CMK (cell line): ENCODE measurements at regions not wholly inside any gene's neighbourhood (a gene's known extent, or its start where the extent isn't known, plus 50 kb on each side); places are given as distances from the start of the nearest gene placed in this dataset.

Experiments used
- DNase-seq: peaks from one replicate; pipeline ENCODE4 v3.0.0-alpha.2; 2010; ENCODE audit warnings: low read depth

DNA sequence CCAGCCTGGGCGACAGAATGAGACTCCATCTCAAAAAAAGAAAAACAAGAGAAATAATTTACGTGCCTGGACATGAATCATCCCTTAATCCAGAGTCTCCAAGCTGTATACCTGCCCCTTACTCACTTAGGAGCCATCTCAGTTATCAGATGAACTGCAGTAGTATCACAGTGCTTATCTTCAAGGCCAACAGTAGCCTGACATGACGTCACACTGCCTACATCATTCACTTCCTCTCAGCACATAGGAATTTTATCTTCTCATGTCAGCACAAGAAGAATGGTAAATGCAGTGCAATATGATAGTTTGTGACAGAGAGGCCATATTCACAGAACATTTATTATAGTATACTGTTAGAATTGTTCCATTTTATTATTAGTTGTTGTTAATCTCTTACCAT, 216.6 kb downstream of the SS18 start:
- no peak for DNase-seq

DNA sequence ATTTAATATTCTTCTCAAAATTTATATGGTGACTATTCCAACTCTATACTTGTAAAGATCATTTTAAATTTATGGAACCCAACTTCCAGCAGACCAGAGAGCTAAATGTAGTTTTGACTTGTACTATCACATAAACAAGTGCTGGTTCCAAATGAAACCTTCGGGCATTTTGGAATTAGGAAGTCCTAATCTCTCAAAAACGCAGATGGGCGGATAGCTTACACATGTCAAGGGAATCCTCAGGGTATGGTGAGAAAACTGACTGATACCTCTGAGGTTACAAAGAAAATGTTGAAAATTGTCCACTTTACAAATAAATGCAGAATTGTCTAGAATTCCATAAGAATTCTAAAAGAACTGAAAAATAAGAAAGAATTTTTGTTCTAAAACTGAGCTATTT, 224.1 kb downstream of the SS18 start:
- DNase-seq = no peak

DNA sequence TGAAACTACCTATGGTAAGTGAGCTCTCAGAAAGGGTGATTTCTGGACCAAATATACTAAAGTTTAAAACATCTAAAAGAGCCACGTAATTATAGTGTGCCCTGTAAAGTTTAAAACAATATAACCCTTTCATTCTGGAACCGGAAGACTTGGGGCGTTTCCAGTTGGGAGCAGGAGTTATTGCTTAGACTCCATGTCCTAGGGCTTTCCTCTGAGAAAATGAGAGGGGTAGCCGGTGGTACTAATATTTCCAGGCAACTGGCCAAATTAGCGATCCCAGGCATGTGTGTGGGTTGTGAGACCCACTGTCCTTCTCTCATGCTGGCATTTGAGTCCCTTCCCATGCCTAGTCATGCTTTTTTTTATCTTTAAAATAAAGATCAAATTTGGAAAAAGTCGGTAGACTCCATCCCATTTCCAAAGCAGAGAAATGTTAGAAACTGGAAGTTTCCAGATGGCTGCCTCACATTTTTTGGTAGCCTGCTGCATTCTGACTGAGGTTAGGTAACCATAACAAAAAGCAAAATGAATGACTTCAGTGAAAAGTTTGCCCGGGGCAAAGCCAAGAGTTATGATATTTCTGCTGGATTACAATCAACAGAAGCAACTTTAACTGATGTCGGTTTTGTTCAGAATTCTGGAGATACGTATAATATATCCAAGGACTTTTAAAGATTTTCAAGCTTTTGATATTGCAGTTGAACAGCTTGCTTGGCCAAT, 227.4 kb downstream of the SS18 start:
- no peak for DNase-seq

DNA sequence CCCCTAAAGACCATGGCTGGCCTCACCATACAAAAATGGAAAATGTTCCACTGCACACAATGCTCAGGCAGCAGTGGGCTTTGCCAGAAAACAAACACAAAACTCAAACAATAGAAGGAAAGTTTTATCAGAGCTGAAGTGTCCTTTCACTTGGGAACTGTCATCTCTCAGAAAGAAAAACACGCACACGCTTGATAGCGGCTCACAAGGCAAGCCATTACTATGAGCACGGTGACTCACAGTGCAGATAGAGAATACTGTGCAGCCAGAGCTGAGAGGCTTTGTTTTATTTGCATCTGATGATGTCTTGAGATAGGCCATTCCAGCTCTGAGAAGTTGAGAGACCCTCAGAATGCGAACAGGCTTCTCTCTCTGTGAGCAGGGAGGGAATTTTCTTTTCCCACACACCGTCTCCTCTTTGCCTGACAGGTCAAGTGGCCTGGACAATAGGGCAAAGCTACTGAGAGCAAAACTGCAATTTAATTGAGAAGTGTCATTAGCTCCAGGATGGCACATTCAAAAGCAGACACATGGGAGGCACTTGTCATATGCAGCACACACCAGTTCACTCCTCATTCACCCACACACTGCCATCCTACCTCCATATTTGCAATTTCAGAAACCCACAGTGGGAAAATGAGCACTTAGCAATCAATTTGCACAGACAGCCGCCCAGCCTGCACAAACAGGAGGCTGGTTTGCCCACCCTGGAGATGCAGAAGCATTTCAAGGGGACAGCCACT, 236.6 kb downstream of the SS18 start:
- no peak for DNase-seq

DNA sequence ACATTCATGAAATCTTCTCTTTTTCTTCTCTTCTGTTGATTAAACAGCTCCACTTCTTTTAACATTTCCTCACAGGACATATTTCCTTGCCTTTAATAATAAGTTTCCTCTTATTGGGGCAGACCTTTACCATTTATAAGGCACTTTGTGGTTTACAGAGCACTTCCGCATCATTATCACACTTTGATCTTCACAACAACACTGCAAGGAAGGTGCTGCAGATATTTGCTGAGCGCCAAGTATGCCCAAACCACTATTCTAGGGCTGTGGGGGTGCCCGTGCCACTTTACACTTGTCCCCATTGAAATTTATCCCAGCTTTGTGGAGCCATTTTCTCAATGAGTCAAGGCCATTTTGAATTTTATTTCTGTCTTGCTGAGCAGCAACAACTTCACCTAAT, 246.6 kb downstream of the SS18 start:
- DNase-seq = no peak

DNA sequence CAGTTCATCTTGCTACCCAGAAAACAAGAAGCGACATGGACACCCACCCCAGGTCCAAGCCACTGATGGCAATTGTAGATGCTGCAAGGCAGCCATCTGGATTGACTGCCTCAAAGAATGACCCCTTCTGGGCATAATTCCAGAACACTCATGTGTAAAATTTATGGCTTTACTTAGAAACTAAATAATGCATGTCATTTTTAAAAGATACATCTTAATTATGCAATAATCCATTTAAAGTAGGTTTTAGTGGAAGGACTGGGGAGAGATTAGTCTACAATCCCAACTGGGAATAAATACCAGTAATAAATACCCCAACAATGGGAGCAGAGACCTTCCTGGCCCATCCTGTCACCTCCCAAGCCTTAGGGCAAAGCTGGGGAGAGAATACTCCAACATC, 247.7 kb downstream of the SS18 start:
- DNase-seq = no peak

DNA sequence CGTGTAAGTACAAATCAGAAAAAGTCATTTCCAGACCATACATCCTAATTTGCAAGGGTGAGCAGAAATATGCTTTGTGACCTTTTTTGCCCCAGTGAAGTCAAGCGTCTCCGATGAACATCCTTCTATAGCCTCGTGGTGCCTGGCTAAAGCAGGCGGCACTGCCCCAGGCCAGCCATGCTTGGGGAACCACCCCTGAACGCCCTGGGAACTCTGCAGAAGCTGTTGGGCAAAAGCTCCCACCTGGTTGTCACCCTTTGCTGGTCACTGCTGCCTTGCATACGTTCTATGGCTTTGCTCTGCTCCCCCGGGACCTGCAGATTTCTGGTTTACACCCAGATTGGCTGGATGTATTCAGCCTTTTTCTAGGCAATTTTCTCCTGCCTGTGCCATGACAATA, 256.4 kb downstream of the SS18 start:
- DNase-seq = no peak

DNA sequence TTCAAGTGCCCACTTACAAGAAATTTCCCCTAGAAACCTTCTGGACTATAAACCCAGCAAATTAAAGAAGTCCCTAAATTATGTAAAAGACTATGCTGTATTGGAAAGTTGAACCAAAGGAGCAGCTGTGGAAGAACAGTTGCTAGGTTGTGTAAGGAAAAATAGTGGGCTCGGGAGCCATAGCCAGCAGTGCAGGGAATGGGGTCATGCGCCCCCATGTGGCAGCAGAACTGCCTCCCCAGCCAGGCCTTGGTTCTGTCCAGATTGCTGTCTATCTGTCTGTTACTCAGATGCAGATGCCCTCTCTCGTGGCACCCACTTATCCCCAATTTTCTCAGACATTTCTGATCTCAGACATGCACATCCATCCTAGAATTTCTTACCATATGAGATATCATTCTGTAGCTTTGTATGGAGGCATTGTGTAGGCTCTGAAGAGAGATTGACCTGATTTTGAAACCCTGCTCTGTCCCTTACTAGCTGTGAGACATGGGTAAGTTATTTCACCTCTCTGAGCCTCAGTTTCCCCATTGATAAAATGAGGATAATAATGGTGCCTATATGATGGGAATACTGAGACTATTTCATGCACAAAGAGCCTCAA, 258.3 kb downstream of the SS18 start:
- DNase-seq = peak; percentile 9

DNA sequence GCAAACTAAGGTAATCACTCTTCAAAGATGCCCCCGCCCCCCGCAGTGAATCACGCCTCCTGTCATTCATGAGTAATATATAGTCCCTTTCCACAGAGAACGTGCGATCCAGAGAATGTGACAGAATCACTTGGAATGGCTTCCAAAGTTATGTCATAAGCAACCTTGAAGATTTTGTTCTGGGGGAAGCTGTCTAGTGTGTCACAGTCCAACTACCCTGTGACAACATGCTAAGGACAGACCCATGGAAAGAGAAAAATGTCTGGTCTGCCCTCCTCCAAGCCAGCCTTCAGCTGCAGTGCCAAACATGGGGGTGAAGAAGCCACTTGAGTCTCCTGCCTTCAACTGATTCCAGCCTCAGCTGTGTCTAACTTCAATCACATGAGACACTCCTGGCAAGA, 259.1 kb downstream of the SS18 start:
- no peak for DNase-seq

DNA sequence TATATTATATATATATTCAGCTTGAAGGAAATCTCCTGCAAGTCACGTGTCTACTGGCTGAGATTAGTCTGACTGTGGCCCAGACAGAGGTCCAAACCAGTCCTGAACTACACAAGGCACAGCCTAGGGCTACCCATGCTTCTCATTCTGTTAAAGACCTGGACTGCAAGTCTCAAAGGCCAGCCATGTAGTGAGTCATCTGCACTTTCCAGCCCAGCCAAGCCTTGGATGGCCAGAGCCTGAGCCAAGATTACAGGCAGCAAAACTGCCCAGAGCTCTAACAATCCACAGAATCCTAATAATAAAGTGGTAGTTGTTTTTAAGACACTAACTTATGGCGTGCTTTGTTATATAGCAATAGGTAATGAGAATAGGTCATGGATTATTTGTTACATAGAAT, 259.6 kb downstream of the SS18 start:
- DNase-seq = no peak

DNA sequence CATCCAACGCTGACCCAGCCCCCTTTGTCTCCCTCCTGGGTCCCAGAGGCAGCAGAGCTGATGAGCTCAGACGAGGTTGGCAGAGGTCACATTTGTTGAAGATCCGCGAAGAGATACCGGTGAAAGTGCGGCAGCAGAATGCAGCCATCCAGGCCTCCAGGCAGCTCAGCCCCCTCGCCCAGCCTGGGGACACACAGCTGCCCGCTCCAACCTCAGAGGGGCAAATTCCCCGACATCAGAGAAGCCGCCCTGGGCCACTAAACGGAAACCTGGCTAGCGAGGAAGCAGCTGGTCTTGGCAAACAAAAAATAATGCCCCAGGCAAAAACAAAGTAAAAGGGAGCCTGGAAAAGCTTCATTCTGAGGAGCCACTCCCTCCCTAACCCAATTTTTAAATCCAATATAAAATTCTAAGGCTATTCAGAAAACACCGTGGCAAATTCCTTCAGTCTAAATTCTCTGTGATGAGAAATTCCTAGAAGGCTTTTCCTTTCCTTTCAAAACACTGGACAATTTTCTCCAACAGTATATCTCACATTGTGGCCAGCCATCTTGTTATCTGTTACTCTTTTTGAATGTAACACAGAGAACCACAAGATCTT, 262.4 kb downstream of the SS18 start:
- no peak for DNase-seq

DNA sequence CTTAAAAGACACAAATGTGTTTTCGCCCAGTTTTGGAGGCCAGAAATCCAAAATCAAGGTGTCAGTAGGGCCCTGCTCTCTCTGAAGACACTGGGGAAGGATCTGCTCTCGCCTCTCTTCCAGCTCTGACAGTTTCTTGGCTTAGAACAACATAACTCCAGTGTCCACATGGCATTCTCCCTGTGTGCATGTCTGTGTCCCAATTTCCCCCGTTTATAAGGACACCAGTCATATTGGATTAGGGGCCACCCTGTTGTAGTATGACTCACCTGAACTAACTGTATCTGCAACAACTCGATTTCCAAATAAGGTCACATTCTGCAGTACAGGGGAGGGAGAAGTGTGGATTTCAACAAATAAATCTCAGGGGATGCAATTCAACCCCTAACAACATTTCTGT, 263.2 kb downstream of the SS18 start:
- DNase-seq = no peak

DNA sequence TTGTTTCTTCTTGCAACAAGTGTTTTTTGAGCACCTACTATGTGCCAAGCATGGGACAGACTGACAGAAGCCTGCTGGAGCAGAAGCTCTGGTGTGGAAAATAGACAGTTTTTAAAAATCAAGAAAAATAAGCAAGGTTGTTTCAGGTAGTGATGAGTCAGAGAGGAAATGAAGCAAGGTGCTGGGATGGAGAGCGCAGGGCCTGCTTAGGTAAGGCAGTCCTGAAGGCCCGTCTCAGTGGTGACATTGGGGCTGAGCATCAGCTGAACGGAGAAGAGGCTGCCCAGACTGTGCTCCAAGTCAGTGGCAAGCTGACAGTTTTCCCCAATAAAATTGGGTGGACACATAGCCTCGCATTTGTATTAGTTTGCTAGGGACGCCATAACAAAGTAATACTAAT, 263.6 kb downstream of the SS18 start:
- no peak for DNase-seq

DNA sequence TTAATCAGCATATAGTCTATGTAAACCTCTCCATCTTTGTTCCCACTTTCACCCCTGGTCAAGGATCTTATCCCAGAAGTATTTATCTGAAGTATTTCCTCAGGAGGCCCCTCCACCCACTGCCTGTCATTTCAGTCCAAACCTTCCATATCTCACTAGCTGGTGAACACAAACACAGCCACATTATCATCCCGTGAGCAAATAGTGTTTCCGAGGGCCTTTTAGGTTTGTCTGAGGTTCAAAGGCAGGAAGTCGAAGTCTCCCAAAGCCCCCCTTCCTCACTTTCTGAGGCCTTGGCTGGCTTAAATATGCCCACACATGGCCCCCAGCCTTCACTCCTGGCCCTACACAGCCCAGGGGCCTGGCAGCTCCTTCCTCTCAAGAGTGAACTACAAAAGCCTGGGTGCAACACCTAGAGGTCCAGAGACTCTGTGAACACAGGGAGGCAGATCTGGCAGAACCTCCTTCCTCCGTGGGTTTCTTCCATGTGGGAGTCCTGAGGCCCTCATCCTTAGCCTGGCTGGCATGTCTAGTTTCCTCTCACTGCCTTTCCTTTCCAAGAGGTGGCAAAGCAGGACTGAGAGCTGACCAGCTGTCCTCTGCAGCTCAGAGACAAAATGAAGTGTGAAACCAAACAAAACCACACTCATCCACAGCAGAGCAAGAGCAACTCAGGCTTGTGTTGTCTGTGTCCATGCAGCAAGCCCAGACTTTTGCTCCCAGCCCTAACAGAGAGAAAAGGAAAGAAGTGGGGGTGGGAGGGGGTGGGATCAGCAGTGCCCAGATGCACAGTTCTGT, 264.2 kb downstream of the SS18 start:
- DNase-seq = no peak

DNA sequence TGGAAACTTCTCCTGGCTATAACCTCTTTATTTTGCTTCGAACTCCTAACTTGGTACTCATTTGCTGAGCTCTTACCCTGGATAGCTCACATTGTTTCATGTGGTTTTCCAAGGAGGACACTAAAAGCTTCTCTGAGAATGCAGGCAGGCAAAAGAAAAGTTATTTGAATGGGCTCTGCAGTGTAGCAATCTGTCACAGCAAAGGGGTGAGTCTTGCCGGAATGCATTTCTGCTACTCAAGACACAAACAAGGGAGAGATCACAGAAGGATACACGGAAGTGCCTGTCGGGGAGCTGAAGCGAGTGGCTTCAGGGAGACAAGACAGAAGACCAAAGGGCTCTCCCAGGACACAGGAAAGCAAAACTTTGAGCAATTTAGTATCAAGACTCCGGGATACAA, 265.4 kb downstream of the SS18 start:
- DNase-seq = no peak

DNA sequence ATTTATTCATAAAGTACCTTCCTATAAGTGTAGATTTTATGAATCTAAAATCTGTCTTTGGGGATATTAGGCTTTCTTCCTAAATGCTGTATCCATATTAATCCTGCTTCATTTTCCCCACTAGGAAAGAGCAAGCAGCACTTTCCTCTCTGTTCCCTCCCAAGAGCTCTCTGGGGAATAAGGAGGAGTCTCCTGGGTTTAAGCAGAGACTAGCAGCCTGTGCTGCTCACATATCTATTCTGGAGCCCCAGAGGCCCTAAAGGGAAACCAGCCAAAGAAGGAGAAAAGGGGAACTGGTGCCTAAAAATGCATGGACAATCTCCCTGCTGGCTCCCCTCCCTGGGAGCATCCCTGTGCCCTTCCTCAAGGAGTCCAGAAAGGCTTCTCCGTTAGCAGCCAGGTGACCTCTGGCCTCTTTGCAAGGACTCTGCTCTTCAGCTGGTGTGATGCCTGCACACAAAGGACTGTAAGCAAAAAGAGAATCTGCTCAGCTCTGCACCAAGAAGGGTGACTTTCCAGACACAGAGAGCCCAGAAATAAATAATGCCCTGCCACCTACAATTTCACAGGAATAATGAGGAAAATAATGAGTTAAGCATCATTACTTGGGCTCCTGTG, 270.6 kb downstream of the SS18 start:
- no peak for DNase-seq

DNA sequence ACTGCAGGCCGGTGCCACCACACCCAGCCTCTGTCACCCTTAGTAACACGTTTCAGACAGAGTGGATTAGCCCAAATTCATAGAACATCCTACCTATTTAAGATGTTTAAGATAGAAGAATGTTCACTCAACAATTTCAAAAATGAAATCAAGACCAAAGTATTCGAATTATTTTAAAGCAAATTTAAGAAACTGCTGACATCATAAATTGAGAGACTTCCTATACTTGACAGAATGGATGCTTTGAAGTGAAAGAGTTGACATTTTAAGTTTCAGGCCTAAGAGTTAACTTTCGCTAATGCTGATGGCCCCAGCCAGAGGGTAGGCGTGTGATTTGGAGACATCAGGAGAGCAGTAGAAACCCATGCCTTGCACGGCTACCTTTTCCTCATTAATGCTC, 271.9 kb downstream of the SS18 start:
- DNase-seq = no peak

DNA sequence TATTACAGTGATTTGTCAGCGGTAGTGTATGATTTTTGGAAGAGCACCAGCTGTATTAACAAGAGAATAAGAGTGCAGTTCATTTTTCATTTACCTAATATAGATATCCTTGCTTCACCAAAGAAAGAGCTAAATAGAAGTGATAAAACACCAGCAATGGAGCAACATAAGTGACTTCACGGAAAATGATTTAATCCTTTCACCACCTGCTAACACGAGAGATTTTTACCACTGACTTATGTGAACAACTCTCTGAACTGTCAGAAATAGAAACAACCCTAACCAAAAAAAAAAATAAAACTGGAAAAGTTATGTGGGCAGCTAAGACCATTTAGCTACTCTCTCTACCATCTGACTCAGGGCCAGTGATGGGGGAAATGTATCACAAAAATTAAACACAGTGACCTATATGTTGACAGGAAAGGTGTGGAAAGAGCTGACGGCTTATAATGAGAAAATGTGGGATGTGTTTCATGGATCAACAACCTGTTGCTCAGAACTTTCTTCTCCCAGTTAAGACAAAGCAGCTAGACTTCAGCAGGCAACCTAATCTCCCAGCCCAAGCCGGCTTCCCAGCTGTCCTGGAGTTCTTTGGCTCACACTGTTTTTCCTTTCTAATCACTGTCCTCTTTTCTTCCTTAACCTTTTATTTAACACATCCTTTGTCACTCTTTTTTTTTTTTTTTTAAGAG, 272.7 kb downstream of the SS18 start:
- DNase-seq = no peak

DNA sequence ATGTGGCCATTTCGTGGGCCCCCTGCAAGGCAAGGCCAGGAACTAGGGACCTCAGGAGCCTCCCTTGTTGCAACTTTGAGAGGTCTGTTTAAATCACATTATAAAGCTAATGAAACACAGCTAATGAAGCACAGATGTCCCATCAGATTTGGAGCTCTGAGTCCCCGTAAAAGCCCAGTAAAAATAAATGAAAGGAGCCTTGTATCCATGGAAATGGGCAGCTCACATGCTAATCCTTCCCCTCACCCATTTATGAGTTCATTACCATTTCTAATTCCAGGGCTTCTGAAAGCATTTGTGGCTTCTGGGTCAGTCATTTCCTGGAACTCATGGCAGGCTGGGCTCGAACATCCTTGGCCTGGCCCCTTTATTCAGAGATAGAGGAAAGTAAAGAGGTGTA, 274.8 kb downstream of the SS18 start:
- no peak for DNase-seq

DNA sequence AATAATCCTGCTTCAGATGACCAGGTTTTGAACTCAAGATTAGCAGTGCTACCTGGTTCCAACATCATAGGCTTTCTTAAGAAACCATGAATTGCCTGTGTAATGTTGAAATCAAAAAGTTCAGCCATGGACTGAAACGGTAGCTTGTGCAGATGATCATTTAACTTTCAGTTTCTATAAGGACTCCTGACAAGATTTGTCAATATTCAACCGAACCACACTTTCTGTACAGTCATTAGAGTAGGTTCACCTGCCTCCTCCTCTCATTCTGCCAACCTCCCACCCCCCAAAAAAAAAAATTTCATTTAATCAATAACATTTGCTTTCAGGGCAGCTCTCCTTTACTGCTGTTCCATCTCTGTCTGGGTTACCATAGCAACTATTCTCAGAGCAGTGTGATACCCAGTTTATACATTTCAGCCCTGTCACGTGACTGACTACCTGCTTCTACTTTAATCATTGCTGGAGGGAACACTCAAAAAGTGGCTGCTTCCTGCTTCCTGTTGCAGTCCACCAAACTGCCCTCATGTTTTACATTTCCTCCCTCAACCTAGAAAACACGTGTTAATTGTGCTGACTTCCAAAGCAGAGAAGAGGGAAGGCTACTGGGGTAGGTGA, 275.5 kb downstream of the SS18 start:
- DNase-seq = no peak

DNA sequence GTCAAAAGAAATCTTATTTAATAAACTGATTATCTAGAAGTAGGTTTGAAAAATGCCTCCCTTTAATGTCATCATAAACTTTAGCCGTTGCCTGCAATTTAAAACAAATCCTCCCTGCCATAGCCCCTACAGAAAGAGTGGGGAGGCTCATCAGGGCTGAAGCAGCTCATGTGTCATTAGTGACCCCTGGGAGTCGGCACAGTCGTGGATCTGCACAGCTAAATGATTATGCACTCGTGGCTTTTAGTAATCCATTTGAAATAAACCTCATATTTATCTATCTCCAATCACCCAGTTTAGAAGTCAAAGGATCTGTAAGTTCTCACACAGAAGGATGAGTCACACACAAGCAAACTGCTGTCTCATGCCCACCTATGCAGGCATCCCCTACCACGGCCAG, 277.3 kb downstream of the SS18 start:
- DNase-seq = no peak
